ENCODE measurements at regions not wholly inside any gene's neighbourhood (a gene's known extent, or its start where the extent isn't known, plus 50 kb on each side); places are given as distances from the start of the nearest gene placed in this dataset.

DNA sequence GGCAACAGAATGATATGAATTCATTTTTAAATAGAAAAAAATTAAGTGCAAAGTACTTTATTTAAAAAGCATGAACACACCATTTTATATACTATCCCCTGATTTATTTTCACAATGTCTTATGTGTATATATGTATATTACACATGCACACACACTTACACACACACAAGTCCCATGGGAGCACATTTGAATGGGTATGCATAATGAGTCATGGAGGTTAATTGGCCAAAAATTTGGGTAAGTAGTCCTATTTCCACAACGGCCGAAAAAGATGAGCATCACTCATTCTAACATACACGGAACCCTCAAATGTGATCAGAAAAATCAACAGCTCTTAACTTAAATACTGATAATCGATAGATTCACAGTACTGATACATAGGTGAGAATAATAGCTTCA lies 97.4 kb upstream of the NABP1 start:
- no peak for DNase-seq (ENCODE audit: extremely low read depth, low read depth)
- no peak for TF ChIP-seq CTCF (IDR thresholded peaks at IDR 0.05; ENCODE audit: low read depth, low read length)

- no peak for DNase-seq (ENCODE audit: extremely low read depth, low read depth)
- no peak for TF ChIP-seq CTCF (IDR thresholded peaks at IDR 0.05; ENCODE audit: low read depth, low read length)
These were observed 96.9 kb upstream of the NABP1 start for GRCh38 chr2:191581003-191581402.

- no peak for DNase-seq (ENCODE audit: extremely low read depth, low read depth)
- TF ChIP-seq CTCF (IDR thresholded peaks at IDR 0.05; ENCODE audit: low read depth, low read length), result no peak
These were observed 95.6 kb upstream of the NABP1 start for GRCh38 chr2:191582355-191582754.

GRCh38 chr2:191591025-191591424 lies 86.9 kb upstream of the NABP1 start:
- no peak for TF ChIP-seq CTCF (IDR thresholded peaks at IDR 0.05; ENCODE audit: low read depth, low read length)
- no peak for DNase-seq (ENCODE audit: extremely low read depth, low read depth)

GRCh38 chr2:191593622-191594385 lies 84.1 kb upstream of the NABP1 start:
- DNase-seq (ENCODE audit: extremely low read depth, low read depth), result no peak
- TF ChIP-seq CTCF (IDR thresholded peaks at IDR 0.05; ENCODE audit: low read depth, low read length), result no peak

GRCh38 chr2:191597186-191597751 lies 80.7 kb upstream of the NABP1 start:
- no peak for DNase-seq (ENCODE audit: extremely low read depth, low read depth)
- no peak for TF ChIP-seq CTCF (IDR thresholded peaks at IDR 0.05; ENCODE audit: low read depth, low read length)

GRCh38 chr2:191598296-191598695 lies 79.6 kb upstream of the NABP1 start:
- no peak for DNase-seq (ENCODE audit: extremely low read depth, low read depth)
- no peak for TF ChIP-seq CTCF (IDR thresholded peaks at IDR 0.05; ENCODE audit: low read depth, low read length)
